ENCODE measurements at regions not wholly inside any gene's neighbourhood (a gene's known extent, or its start where the extent isn't known, plus 50 kb on each side); places are given as distances from the start of the nearest gene placed in this dataset.
A peak's percentile ranks its signal among the peaks of the same experiment; 100 is the strongest.
"Not testable (repeated sequence)": the region's sequence is repeated elsewhere in the genome, so short reads cannot be mapped to it uniquely, and the experiment has no call there.

DNA sequence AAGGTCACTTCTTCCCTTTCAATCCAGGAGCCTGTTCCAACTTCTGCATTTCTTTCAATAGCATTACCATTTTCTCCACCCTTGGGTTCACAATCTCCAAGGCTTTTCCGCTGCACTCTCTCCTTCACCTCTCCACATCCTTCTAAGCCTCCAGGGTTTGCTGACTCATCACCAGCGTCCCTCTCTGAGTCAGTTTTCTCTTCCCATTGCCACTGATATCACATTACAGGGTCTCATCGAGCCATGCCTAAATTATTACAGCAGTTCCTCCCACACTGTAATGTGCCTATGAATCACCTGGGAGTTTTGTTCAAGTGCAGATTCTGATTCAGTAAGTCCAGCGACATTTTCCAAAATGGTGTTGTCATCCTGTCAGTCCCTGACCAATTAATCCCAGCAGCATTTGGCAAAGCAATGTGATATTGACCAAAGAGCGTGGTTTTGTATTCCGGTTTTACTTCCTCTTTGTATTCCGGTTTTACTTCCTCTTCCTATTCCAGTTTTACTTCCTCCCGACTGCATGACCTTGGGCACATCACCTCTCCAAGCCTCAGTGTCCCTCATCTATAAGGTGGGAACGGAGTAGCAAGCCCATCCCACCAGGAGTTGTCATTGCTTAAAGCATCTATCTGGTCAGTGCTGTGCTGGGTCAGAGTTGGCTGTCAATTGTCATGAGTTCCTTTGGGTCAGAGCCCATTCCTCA is 208.3 kb upstream of the NBPF12 start:
- DNase-seq (ENCODE audit: low read depth in 2 of 3, low spot score in 2 of 3): not testable (repeated sequence)

DNA sequence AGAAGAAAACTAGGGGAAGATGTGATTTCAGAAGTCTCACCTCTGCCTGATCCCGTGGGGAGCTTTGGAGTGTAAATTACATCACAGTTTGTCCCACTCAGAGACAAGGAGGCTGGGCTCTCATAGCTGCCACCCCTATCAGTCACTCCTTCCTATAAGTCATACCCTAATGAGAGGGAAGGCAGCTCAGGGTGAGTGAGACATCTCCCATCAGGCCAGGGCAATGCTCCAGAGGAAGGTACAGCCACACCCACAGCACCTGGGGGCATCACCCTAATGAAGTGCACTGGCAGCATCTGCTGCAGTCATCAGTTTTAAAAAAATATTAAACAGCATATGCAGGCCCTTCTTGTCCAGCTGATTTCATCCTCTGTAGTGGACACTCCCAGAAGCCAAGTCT is 223.1 kb upstream of the NBPF12 start:
- DNase-seq (ENCODE audit: low read depth in 2 of 3, low spot score in 2 of 3): not testable (repeated sequence)

DNA sequence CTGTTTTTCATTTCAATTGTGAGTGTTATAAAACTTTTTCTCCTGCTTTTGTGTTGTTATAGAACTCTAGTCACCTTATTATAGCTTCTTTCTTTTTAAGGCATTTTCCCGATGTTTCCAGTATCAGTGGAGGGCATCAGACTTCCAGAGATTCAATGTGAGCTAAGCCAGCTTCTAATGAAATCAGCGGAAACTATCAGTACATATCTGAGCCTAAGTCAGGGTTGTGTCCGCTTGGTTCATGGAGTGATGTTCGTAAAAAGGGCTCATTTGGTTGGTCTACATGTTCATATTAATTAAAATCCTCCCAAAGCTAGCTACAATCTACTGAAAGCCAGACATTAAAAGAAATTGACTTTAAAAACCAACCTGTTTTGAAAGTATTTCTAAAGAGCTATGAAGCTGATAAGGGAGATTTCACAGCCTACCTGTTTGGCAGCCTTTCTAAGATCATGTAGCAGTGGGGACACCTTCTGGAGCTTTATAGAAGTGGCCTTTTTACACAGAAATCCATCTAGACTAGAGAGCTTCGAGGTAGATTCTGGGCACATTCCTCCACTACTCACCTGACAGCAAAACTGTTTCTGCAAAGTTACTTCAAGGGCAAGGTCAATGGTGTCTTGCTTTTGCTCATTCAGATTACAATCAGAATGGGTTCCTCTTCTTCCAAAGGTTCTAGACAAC is 227.1 kb upstream of the NBPF12 start:
- DNase-seq (ENCODE audit: low read depth in 2 of 3, low spot score in 2 of 3): peak in 2 of 3 donors; percentile 24 to 60

DNA sequence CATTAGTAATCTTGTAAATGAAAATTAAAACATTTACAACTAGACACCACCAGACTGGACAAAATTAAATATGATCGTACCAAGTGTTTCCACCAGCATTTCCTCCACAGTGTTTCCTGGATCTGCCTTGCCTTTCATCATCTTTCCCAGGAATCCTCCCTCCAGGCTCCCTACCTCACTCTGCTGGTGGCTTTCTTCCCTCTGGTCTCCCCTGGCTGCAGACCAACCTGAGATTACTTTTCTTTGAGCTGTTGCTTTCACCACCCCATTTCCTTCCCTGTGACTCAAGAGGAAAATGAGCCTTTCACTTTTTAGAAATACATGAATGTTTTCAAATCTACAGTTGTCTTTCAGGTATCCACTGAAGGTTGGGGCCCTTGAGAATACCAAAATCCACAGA is 228.8 kb upstream of the NBPF12 start:
- not testable (repeated sequence) for DNase-seq (ENCODE audit: low read depth in 2 of 3, low spot score in 2 of 3)

DNA sequence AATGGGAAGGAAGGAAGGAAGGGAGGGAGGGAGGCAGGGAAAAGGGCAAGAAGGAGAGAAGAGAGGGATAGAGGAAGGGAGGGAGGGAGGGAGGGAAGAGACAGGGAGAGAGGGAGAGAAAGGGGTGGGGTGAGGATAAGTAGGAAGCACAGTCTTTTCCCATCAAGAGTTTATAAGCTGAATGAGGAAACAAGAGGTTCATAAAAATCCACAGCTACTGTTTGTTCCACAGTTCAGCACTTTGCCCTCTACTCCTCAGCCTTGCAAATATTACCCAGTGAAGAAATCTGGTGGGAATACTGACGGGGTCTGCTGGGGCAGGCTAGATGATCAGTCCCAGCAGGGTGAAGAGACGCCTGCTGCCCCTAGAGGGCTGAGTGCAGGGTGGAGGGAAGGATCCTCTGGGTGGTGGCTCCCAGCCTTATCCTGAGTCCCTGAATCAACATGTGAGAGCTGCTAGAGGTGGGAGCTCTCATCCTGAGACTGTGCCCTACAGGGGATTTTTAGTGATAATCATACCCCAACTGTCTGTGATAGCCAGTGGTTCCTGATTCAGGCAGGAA is 233.9 kb upstream of the NBPF12 start:
- DNase-seq (ENCODE audit: low read depth in 2 of 3, low spot score in 2 of 3): not testable (repeated sequence)

DNA sequence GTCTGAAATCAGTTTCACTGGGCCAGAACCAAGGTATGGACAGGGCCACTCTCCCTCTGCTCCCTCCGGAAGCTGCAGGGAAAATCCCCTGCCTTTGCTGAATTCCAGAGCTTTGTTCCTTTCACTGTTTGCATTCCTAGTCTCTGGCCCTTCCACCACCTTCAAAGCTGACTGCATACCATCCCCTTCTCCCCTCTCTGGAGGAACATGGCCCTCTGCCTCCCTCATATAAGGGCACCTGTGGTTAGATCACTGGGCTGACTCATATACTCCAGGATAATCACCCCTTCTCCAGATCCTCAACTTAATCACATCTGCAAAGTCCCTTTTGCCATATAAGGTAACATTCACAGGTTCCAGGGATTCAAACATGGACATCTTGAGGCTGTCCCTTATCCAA is 236.8 kb upstream of the NBPF12 start:
- DNase-seq (ENCODE audit: low read depth in 2 of 3, low spot score in 2 of 3): not testable (repeated sequence)

DNA sequence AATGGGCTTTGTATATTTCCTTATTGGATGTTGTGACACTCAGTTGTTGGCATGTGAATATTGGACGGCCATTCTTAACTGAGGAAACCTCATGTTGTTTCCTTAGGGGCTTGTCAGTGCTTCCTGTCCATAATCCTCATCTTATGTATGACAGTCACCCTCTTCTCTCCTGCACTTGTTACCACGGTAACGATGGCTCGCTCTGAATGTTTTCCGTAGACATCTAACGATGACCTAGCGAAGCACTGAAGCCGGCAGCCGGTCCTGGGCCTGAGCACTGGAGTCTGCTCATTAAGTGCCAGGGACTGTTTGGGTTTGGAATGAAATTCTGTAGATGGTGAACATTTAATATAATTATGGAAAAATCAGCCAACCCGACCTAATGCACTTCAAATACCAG is 242.7 kb upstream of the NBPF12 start:
- DNase-seq (ENCODE audit: low read depth in 2 of 3, low spot score in 2 of 3): not testable (repeated sequence)

DNA sequence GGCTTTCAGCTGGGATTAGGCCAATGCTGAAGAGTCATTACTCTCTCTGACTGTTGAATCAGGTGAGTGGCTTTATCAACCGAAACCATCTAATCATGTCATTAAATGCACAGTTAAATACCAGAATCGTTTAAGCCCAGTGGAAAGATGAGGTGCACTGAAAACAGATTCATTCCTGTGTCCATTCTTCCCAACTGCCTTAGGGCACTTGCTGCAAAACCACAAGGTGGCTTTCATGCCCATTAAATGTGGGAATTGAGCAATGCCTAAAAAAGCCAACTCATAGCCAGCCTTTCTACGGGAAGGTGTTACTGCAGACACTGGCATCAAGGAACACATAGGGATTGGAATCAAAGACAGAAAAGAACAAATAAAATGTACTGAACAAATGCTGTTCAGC is 246.3 kb upstream of the NBPF12 start:
- not testable (repeated sequence) for DNase-seq (ENCODE audit: low read depth in 2 of 3, low spot score in 2 of 3)

DNA sequence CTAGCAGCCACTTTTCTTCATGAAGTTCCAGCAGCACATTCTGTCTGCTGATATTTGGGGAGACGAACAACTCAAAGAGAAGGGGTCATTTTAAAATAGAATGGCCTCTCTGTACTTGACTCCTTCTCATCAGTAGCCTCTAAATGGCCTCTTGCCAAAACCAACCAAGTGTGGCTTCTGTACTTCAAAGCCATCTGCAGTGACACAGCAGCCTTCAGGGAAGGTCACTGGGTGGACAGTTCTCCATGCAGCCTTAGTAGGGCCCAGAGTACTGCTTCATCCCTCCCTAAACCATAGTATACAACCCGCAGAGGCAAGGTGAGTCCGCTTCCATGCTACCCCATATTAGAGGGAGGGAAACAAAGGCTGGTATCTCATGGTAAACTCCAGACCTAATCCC is 249.2 kb upstream of the NBPF12 start:
- not testable (repeated sequence) for DNase-seq (ENCODE audit: low read depth in 2 of 3, low spot score in 2 of 3)

DNA sequence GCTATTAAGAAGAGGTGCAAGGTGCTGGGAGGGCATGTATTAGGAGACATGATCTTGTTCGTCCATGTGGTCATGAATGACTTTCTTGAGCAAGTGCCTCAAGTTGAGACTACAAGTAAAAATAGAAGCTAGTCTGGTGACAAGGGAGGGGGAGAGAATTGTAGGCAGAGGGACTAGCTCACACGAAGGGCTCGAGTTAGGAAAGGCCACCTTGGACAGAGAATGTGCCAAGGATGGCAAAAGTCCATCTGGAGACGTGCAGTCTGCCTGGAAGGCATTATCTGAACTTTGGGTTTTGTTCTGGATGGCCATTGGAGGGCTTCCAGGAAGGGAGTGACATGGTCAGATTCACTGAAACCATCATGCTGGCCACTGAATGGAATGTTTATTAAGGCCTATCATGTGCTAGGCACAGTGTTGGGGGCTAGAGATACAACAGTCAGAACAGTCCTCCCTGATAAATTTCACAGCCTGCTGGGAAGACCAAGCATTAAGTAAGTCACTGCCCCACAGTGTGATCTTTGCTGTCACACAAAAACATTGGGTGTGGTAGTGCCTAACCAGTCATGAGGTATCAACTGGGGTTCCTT is 251.3 kb upstream of the NBPF12 start:
- DNase-seq (ENCODE audit: low read depth in 2 of 3, low spot score in 2 of 3): not testable (repeated sequence)

DNA sequence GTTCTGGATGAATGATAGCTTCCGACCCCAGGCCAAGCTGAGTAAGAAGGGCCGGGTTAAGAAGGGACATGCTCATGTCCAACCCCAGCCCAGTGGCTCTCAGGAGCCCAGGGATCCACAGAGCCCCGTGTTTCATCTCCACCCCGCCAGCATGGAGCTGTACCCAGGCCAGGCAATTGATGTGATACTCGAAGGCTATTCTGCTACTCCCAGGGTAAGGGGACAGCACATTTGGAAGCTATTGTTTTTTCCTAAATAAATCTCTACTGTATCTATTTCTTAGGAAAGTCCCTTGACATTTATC is 255.0 kb upstream of the NBPF12 start:
- DNase-seq (ENCODE audit: low read depth in 2 of 3, low spot score in 2 of 3): not testable (repeated sequence)

DNA sequence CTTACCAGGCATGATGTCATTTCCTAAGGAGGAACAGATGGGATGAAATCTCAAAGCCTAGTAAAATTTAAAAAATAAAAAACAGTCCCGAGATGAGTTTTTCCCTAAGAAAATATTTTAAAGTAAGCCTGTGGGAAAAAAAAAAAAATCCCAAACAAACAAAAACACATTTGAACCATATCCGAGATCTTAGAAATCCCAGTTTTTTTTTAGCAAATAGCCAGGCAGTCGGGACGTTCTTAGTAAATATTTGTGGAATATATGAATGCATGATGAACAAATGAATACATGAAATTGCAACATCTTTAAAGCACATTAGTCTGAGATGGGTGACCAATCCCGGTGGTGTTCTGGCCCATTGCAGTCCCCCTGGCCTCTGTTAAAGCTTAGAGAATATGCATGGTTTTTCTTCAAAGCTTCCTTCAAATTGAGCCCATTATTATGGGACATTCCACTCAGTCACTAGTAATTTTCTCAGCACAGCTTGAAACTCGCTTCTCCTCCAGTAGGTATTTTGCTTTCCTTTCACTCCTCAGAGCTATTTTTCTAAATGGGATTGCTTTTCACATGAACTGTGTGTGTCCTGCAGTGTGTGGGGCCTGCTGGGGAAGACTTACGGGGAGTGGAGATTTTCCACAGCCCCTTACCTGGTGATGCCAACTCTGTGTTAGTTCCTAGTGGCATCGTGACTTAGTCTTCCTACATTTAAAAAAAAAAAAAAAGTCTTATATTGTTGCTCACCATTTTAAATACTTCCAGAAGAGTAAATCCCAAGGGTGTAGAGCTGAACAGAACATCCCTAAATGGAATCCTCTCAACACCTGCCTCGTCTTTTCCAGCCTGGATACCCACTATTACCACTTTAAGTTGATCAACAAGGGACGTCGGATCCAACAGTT is 255.6 kb upstream of the NBPF12 start:
- not testable (repeated sequence) for DNase-seq (ENCODE audit: low read depth in 2 of 3, low spot score in 2 of 3)

DNA sequence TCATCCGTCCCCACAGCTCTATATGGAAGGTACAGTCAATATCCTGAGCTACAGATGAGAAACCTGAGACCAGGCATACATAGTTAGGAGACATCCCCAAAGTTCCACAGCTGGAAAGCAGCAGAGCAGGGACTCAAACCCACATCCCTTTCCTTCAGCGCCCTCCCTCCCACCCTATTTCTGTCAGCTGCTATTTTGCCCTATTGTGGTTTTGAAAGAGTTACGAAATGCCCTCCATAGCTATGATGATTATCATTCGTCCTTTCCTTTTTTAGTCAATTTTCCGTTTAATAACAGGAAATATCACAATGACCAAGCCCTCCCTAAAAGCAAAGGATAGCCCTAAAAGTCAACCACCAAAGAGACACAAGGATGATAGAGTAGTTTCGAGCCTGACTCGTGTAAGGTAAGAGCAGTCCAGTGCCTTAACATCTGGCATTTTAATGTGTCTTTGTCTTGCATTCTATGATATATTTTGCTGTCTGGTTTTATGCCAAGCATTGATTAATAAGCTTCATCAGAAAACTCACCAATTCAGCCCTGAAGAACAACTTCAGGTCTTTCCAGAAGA is 264.3 kb upstream of the NBPF12 start:
- DNase-seq (ENCODE audit: low read depth in 2 of 3, low spot score in 2 of 3): peak in 2 of 3 donors; percentile 2 to 12

DNA sequence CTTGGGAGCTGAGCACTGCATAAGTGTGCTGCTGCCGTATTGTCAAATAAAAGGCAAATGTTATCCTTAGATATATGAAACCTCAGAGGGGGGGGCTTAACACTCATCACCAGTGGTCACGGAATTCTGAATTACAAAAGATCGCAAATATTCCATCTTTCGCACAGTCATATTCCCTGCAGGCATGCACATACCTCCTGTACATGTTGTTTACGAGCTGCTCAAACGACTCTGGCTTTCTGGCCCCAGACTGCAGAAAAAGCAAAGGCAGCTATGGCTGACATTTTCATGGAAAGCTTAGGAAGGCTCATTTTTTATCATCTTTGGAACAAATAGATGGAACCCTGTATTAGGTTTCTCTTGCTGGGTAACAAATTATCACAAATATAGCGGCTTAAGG is 265.5 kb upstream of the NBPF12 start:
- DNase-seq (ENCODE audit: low read depth in 2 of 3, low spot score in 2 of 3): not testable (repeated sequence)

DNA sequence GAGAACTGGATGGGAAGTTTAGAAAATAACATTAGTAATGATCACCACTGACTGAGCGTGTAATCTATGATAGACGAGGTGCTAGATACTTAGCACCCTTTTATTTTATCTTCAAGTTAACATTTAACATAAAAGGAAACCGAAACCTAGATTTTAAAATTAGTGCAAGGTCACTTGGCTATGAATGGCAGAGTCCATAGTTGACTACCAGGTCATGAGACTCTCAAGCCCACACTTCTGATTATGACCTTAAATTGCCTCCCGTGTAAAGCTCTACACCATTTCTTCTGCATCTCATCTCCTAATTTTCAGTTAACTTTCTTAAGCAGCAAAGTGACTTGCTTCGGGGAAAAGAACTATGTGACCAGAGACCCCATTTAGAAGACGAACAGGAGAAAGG is 266.5 kb upstream of the NBPF12 start:
- not testable (repeated sequence) for DNase-seq (ENCODE audit: low read depth in 2 of 3, low spot score in 2 of 3)

DNA sequence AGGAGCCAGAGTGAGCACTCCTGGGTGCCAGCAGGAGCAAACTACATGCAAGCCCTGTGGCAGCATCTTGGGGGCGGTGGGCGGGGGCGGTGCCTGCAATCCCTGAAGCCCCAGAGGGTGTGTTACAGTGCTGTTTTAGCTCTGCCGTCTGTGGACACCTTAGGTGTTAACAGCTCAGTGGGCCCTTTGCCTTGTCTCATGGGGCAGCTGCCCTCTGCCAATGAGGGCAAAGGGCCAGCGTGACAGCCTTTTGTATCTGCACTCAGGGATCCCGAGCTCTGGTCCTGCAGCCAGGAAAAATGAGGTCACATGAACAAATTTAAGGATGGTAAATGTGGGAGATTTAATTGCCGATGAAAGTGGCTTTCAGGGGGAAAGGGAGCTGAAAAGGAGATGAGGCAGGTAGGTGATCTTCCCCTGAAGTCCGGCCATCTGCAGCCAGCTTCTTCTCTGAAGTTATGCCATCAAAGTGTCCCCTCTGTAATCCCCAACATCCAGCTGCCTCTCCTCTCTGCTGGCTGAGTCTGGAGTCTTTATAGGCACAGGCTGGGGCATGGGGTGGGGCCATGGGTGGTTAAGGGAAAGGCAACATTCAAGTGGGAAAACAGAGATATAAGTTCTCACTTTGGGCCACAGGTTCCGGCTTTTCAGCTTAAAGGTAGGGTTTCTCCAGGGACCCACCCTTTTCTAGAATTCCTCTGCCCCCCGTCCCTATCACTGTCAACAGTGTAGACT is 267.1 kb upstream of the NBPF12 start:
- not testable (repeated sequence) for DNase-seq (ENCODE audit: low read depth in 2 of 3, low spot score in 2 of 3)

DNA sequence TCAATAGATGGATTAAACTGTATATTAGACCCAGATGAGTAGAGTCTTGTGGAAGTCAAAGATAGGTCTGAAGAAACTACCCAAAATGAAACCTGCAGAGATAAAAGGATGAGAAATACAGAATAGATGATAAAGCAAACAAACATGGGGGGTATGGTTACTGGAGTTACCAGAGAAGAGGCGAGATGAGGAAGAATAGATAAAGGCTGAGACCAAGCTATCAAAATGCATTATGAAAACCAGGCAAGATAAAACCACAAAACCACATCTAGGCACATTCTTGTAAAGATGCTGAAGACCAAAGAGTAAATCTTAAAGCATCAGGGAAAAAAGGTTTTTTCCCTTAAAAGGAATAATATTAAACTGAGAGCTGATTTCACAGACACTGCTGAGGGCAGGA is 271.8 kb upstream of the NBPF12 start:
- not testable (repeated sequence) for DNase-seq (ENCODE audit: low read depth in 2 of 3, low spot score in 2 of 3)

DNA sequence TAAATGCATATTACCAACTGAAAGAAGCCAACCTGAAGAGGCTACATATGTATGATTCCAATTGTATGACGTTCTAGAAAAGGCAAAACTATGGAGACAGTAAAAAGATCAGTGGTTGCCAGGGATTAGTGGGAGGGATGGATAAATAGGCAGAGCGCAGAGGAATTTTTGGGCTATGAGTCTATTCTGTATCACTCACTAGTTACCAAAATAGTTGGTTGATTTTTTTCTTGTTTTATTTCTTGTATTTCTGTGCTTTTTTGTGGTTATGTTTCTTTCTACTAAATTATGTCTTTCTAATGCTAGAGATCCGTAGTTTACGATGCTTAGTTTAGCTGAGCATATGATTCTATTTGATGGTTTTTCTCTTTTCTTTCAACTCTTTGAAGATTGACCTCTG is 277.9 kb upstream of the NBPF12 start:
- DNase-seq (ENCODE audit: low read depth in 2 of 3, low spot score in 2 of 3): not testable (repeated sequence)

DNA sequence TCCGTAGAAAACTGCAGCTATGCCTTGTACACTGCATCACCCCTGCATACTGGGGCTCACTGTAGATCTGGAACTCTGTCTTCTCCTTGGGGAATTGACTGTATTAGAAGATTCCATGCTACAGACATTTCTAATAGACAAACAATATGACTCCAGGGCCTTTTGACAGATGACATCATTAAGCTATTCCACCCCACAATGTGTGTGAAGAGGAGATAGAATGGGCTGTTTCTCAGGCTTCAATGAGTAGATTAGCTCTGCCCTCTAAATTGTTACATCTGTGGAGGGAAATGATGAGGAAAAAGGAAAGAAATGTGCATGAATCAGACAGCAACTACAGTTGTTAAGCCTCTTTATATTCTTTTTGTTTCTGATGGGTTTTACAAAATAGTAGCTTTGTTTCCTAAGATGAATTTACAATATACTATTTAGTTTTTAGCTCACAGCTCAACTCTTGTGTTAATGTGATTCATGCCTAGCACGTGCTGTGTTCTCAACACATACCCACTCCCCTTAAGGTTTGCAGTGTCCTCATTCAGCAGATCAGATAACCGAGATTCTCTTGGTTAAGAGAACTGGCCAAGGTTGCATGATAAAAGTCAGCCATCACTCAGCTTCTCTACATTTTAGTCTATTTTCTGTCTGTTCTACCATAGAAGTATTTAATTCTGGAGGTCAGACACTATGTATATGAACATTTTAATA is 281.6 kb upstream of the NBPF12 start:
- not testable (repeated sequence) for DNase-seq (ENCODE audit: low read depth in 2 of 3, low spot score in 2 of 3)
